Kidney capillary endothelial cell (primary cell): ENCODE measurements at regions not wholly inside any gene's neighbourhood (a gene's known extent, or its start where the extent isn't known, plus 50 kb on each side); places are given as distances from the start of the nearest gene placed in this dataset.
"Not testable (repeated sequence)": the region's sequence is repeated elsewhere in the genome, so short reads cannot be mapped to it uniquely, and the experiment has no call there.

Experiments
- DNase-seq: peaks from one replicate; pipeline ENCODE4 v3.0.0-alpha.2; 2018; ENCODE audit warnings: low spot score

DNA sequence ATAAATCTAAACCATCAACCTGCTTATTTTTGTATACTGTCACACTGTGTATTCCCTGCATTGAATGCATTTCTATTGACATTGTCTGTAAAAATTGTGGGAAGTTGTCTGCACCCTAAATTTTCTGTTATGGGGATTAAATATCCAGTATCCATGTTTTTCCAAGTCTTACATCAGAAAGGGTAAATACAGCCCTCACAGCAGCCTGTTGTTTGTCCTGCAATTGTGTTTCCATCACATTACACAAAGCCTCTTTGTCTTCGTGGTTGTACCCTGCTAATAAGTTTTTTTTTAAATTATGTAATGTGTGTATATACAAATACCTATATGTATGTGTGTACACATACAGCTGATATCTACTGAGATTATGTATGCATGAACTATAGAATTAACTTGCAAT, 109.2 kb upstream of the PTPN20 start:
- DNase-seq, result not testable (repeated sequence)

GRCh38 chr10:46803082-46803481, 108.1 kb upstream of the PTPN20 start:
- DNase-seq, result not testable (repeated sequence)

DNA sequence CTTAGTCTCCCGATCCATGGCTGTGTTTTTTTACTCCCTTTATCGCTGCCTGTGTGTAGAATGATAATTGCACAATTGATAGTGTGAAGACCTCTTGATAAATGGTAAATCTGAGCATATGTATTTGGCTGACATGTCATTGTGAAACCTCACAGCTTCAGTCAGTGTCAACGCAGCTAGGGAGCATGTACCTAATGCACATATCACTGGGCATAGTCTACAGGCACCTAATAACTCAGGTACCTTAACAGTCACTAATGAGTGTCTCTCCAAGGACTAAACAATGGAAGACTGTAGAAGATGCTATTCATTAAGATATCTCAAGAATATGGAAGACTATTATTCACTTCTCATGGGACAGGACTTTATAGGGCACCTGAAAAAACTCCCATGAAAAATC, 101.0 kb upstream of the PTPN20 start:
- not testable (repeated sequence) for DNase-seq

DNA sequence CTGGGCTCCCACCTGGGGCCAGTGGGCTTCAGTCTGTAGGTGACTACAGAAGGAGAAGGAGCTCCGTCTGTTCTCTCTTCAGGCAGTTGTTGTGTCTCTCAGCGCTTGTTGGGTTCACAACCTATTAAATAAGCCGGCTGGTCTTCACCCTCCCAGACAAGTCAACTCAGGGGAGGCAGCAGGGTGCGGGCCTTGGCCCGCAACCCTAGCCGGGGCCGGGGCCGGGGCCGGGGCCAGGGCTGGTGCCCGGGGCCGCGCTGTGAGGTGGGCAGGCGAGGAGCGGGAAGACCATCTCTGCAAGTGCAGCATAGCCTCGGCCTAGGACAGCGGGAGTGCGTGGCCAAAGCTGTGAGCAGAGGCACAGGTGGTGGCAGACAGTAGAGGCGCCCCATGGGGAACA, 95.1 kb upstream of the PTPN20 start:
- DNase-seq, result not testable (repeated sequence)

- DNase-seq, result not testable (repeated sequence)
Measured at GRCh38 chr10:46840393-46841050, 70.7 kb upstream of the PTPN20 start.

DNA sequence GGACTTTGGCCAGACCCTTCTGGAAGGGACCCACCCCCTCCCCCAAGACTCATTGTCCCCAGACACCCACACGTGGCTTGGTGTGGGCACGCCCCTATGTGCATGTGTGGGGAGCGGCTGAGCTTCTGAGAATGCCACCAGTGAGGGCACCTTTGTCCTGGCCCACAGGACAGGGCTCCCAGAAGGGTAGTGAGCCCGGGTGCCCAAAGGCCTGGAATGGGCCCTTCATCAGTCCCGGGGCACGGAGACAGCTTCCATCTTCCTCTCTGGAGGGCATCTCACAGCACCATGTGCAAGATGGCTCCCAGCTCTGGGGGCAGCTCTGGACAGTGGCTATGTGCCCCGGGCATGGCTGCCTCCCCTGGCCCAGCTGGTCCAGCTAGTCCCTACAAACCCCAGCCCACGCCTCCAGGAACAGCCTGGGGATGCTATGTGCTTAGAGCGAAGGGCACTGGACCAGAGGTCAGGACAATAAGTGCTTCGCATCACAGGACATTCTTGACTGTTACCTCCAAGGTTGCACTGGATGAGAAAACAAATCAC, 70.1 kb upstream of the PTPN20 start:
- not testable (repeated sequence) for DNase-seq

GRCh38 chr10:46845194-46845593, 66.0 kb upstream of the PTPN20 start:
- DNase-seq, result not testable (repeated sequence)

DNA sequence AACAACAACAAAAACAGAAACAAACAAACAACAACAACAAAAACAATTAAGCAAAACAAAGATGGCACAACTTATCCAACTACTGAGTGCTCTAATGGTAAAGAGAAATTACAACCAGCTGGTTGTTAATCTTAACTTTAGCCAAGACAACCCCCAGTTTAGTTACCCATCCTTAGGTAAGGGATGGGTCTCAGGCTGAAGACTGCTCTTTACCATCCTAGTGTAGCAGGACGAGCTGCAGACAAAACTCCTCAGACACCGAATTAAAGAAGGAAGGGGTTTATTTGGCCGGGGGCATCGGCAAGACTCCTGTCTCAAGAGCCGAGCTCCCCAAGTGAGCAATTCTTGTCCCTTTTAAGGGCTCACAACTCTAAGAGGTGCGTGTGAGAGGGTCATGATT, 65.6 kb upstream of the PTPN20 start:
- DNase-seq, result not testable (repeated sequence)

DNA sequence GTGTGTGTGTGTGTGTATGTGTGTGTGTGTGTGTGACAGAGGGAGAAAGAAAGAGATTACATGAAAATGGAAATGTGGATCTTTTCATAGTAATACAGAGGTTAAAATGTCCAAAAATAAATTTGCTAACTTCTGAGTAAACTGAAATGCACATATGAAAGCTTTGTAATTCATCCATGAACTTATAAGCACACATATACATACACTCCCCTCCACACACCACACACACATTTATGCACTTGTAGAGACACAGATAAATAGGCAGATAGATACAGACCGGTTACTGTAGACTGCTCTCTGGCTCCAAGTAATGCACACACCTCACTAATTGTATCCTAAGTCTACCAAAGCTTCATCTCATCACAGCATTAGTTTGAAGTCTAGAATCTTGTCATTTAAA, 50.5 kb upstream of the PTPN20 start:
- not testable (repeated sequence) for DNase-seq
